NT2/D1 (cell line): ENCODE measurements at regions not wholly inside any gene's neighbourhood (a gene's known extent, or its start where the extent isn't known, plus 50 kb on each side); places are given as distances from the start of the nearest gene placed in this dataset.

Experiments used
- DNase-seq: peaks from one replicate; pipeline ENCODE4 v3.0.0-alpha.2; 2011; ENCODE audit warnings: low read depth, low spot score
- H3K27me3 ChIP-seq: 2 replicates; pipeline ENCODE4 v1.6.0; 2011; ENCODE audit warnings: mild to moderate bottlenecking; ENCODE audit not compliant: insufficient read length, insufficient read depth
- H3K36me3 ChIP-seq: 2 replicates; pipeline ENCODE4 v1.6.1; 2011; ENCODE audit warnings: mild to moderate bottlenecking, low read length, mixed read lengths; ENCODE audit not compliant: insufficient read depth, insufficient read length
- H3K4me1 ChIP-seq: 2 replicates; pipeline ENCODE4 v1.5.1; 2011; ENCODE audit not compliant: insufficient read depth, insufficient read length
- H3K4me3 ChIP-seq: 2 replicates; pipeline ENCODE4 v1.5.1; 2011; ENCODE audit warnings: low read depth; ENCODE audit not compliant: insufficient read length
- H3K9ac ChIP-seq: 2 replicates; pipeline ENCODE4 v1.6.0; 2011; ENCODE audit warnings: low read depth; ENCODE audit not compliant: insufficient read length
- H3K9me3 ChIP-seq: 2 replicates; pipeline ENCODE4 v1.5.1; 2011; ENCODE audit warnings: mild to moderate bottlenecking, low read length; ENCODE audit not compliant: insufficient read depth
- SUZ12 ChIP-seq: IDR thresholded peaks from 2 replicates; pipeline ENCODE4 v1.6.1; 2011; ENCODE audit not compliant: insufficient read length, insufficient read depth; ENCODE audit errors: extremely low read depth
- YY1 ChIP-seq: IDR thresholded peaks from 2 replicates; pipeline ENCODE4 v1.6.1; 2011; ENCODE audit not compliant: insufficient read length, insufficient read depth
- ZNF274 ChIP-seq: IDR thresholded peaks from 2 replicates; pipeline ENCODE4 v1.6.1; 2011; ENCODE audit warnings: mild to moderate bottlenecking, low read depth, low read length

DNA sequence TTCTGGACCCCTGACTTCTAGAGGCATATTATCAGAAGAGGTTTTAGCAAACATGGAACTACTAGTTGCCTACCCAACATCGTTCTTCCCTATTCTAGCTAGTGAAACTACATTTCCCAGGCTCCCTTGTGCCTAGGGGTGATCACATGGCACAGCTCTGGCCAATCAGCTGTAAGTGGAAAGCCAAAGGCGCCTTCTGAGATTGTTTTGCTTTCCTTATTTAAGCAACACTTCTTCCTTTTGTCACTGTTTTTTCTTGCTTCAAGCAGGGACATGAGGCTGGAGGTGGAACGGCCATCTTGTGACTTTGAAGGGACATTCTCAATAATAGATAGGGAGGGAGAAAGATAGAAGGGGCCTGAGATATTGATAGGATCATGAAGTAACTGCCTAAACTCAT, 136.7 kb downstream of the ZNF664 start:
- Histone ChIP-seq H3K9me3 (peaks cover 49% of the 10 kb centered on the region), H3K9ac (no peak overlapping the region), H3K4me3 (no peak overlapping the region), H3K27me3 (no peaks in the 10 kb centered on the region), H3K36me3 (no peaks in the 10 kb centered on the region), H3K4me1 (no peaks in the 10 kb centered on the region)
- TF ChIP-seq SUZ12 = no peak
- TF ChIP-seq ZNF274 = no peak
- no peak for TF ChIP-seq YY1
- DNase-seq = no peak

DNA sequence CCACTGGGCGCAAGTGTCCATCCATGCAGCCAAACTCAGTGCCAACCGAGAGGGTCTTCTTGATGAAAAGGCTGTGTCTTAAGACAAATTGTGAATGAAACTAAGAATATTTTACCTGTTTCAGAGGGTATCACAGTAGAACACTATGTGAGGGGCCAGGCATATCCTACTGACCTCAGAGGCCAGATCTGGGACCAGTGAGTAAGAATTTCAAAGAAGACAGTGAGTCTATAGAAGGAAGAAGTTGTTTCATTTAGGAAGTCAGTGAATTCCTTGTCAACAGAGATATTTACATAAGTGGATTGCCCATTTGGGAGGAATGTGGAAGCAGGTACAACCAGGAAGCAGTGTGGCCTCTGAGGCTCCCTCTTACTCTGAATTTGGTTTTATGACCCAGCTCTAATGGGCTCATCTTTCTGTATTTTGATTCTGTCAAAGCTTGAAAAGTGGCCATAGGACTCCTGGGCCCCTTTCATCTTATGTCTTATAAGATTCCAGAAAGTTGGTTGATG, 137.4 kb downstream of the ZNF664 start:
- TF ChIP-seq ZNF274 (no peak), SUZ12 (no peak), YY1 (no peak)
- Histone ChIP-seq H3K9me3 (peaks cover 49% of the 10 kb centered on the region), H3K9ac (no peak overlapping the region), H3K4me1 (no peaks in the 10 kb centered on the region), H3K4me3 (no peak overlapping the region), H3K36me3 (no peaks in the 10 kb centered on the region), H3K27me3 (no peaks in the 10 kb centered on the region)
- no peak for DNase-seq

DNA sequence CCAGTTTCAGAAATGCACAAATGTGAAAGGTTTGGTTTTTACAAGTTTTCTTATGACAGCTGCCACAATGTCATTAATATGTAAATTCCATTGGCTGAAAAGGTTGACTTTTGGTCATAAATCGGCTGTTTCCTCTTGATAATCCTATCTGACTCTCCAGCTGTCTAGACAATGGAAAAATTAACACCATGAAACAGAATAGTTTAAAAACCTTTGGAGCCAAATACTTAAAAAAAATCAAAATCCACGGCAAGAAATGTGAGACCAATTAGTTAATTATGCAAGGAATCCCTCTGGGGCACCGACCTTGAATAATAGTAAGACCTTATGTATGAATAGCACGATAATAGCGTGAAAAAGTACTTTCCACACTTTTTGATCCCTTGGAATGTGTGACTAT, 138.0 kb downstream of the ZNF664 start:
- TF ChIP-seq YY1 = no peak
- H3K9ac ChIP-seq = no peak overlapping the region

DNA sequence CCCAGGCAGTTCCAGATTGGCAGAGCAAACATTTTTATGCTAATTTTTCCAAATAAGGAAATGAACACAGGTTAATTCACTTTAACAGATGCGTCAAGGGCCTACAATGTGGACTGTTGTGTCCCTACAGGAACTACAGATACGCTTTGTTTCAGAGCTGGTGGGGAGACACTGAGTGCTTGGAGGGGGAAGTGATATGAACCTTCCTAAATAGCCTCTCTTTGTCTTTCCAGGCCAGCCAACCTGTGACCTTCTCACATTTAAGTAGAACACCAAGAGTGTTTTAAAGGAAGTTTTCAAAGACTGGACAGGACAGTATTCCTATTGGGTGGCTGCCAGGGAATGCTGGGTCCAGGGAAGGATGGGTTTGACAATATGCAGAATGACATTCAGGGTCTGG, 141.3 kb downstream of the ZNF664 start:
- Histone ChIP-seq H3K9ac (no peak overlapping the region), H3K27me3 (no peaks in the 10 kb centered on the region), H3K4me3 (peak overlapping the region; percentile 2), H3K4me1 (no peaks in the 10 kb centered on the region), H3K36me3 (no peaks in the 10 kb centered on the region), H3K9me3 (peaks cover 12% of the 10 kb centered on the region; the same call in 1 of the 2 replicates)
- no peak for TF ChIP-seq SUZ12
- TF ChIP-seq YY1 = no peak
- no peak for TF ChIP-seq ZNF274
- DNase-seq = no peak

More for the DNA sequence above, 138.0 kb downstream of the ZNF664 start:
- H3K36me3 ChIP-seq = no peaks in the 10 kb centered on the region
- no peaks in the 10 kb centered on the region for H3K4me1 ChIP-seq
- DNase-seq = no peak
- H3K9me3 ChIP-seq = peaks cover 43% of the 10 kb centered on the region
- H3K27me3 ChIP-seq = no peaks in the 10 kb centered on the region
- H3K4me3 ChIP-seq = no peak overlapping the region

DNA sequence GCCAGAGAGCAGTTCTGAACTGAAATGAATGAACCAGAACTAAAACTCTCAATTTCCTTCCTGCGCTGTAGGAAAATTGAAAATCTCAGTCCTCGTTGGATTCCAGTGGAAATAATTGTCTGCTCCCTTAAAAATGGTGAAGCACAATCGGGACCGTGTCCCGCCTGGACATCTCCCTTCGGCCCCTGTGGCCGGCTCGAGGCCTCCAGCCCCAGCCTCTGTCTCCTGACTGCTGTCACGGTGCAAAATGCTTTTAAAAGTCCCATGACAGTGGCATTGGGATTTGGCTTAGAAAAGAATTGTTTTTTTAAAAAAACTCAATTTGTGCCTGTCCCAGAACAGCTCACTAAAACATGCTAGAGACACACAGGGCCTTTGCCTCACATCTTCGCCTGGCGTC, 142.5 kb downstream of the ZNF664 start:
- no peaks in the 10 kb centered on the region for H3K36me3 ChIP-seq
- no peak overlapping the region for H3K4me3 ChIP-seq
- H3K4me1 ChIP-seq = no peaks in the 10 kb centered on the region
- TF ChIP-seq ZNF274 (no peak), YY1 (no peak), SUZ12 (no peak)
- DNase-seq = no peak
- H3K9me3 ChIP-seq = peaks cover 12% of the 10 kb centered on the region; the same call in 1 of the 2 replicates
- peak overlapping the region; percentile 2 for H3K9ac ChIP-seq
- no peaks in the 10 kb centered on the region for H3K27me3 ChIP-seq

DNA sequence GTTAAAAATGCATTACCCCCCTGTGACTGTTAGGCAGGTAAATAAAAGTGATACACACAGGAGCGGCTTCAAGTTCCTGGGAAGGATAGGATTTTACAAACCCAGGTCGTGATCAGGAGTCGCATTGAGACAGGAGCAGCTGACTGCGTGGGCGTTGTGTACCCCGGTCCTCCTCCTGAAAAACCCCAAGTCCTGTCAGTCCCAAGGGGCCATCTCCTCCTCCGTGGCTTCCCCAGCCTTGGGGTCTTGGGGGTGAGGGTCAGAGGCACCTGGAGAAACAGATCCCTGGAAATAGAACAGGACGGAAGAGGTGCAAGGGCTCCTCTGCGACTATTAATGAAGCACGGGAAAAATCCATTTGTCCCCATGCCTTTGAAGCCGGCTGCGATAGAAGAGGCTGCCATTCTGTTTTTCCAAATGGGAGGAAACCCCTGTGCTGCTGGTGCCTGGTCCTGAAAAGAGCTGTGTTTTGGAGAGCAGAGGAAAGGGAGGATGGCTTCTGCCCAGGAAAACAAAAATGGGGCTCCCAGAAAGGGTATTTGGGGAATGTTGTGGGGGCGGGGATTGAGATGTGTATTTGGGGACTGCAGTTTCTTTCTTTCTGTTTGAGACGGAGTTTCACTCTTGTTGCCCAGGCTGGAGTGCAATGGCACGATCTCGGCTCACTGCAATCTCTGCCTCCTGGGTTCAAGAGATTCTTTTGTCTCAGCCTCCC, 143.1 kb downstream of the ZNF664 start:
- no peak for DNase-seq
- Histone ChIP-seq H3K9ac (peak overlapping the region; percentile 2), H3K4me3 (no peak overlapping the region), H3K9me3 (peaks cover 12% of the 10 kb centered on the region; the same call in 1 of the 2 replicates), H3K36me3 (no peaks in the 10 kb centered on the region), H3K4me1 (no peaks in the 10 kb centered on the region), H3K27me3 (no peaks in the 10 kb centered on the region)
- no peak for TF ChIP-seq SUZ12
- TF ChIP-seq ZNF274 = no peak

DNA sequence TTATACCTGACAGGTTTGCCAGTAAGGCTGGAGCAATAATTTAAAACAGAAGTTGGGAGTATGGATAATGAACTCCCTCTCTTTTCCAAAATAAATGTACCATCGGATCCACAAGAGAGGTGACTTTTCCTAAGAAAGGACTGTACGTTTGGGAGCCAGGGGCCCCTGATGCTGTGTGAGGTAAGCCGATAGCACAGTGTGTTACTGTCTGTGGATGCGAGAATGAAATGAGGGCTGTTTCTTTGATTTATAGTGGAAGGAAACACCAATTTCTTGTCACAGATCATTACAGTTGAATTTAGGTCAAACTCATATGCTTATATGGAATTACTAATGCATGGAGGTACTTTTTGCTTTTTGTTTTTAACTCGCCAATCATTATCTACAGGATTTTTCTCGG, 147.7 kb downstream of the ZNF664 start:
- Histone ChIP-seq H3K27me3 (no peaks in the 10 kb centered on the region), H3K4me3 (no peak overlapping the region), H3K36me3 (no peaks in the 10 kb centered on the region), H3K4me1 (no peaks in the 10 kb centered on the region), H3K9ac (no peak overlapping the region), H3K9me3 (no peaks in the 10 kb centered on the region)
- DNase-seq = no peak
- no peak for TF ChIP-seq SUZ12
- TF ChIP-seq ZNF274 = no peak
- TF ChIP-seq YY1 = no peak
